ENCODE measurements at regions not wholly inside any gene's neighbourhood (a gene's known extent, or its start where the extent isn't known, plus 50 kb on each side); places are given as distances from the start of the nearest gene placed in this dataset.

DNA sequence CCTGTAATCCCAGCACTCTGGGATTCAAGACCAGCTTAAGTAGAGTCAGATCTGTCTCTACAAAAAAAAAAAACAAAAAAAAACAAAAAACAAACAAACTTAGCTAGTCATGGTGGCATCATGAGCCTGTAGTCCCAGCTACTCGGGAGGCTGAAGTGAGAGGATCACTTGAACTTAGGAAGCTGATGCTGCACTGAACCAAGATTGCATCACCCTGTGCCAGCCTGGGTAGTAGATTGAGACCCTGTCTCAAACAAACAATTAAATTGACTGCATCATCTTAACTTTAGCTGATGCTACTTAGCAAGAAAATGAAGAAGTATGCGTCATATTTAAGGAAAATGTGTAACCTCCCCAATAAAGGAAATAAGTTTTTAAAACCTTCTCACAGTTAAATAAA is 136.6 kb upstream of the ATXN7L3B start:
- TF ChIP-seq, protein P1, sequence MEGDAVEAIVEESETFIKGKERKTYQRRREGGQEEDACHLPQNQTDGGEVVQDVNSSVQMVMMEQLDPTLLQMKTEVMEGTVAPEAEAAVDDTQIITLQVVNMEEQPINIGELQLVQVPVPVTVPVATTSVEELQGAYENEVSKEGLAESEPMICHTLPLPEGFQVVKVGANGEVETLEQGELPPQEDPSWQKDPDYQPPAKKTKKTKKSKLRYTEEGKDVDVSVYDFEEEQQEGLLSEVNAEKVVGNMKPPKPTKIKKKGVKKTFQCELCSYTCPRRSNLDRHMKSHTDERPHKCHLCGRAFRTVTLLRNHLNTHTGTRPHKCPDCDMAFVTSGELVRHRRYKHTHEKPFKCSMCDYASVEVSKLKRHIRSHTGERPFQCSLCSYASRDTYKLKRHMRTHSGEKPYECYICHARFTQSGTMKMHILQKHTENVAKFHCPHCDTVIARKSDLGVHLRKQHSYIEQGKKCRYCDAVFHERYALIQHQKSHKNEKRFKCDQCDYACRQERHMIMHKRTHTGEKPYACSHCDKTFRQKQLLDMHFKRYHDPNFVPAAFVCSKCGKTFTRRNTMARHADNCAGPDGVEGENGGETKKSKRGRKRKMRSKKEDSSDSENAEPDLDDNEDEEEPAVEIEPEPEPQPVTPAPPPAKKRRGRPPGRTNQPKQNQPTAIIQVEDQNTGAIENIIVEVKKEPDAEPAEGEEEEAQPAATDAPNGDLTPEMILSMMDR (conservative IDR thresholded peaks at IDR 0.05; ENCODE audit: low read length), result no peak
- no peak for TF ChIP-seq EZH2phosphoT487 (IDR thresholded peaks at IDR 0.05; ENCODE audit: borderline replicate concordance)

Data from Loucy (cell line).